Adrenal gland (tissue), 9 donors: ENCODE measurements at regions not wholly inside any gene's neighbourhood (a gene's known extent, or its start where the extent isn't known, plus 50 kb on each side); places are given as distances from the start of the nearest gene placed in this dataset.

Experiments
- DNase-seq, 7 donors: peaks; one replicate each; pipeline ENCODE4 v3.0.0-alpha.2; 2019 to 2020
- H3K27ac ChIP-seq, 5 donors: fragments of 200-600 bp; sonication (generic) in 4 of 5; 1 replicate in 3 of 5; 2 replicates in 2 of 5; pipeline versions ENCODE4 v1.5.1 to v1.8.0; 2016 to 2020; ENCODE audit warnings: mild to moderate bottlenecking in 1 of 5
- H3K27me3 ChIP-seq: fragments of 200-600 bp; 2 replicates; pipeline ENCODE4 v1.8.0; 2021
- H3K36me3 ChIP-seq, 2 donors: fragments of 200-600 bp; replicated peaks in 1 of 2; 1 replicate in 1 of 2; 2 replicates in 1 of 2; pipeline versions ENCODE4 v1.5.1 to v1.8.0; 2018 to 2022
- H3K4me1 ChIP-seq, 2 donors: fragments of 200-600 bp; replicated peaks in 1 of 2; 1 replicate in 1 of 2; 2 replicates in 1 of 2; pipeline versions ENCODE4 v1.5.1 to v1.8.0; 2018 to 2021
- H3K4me3 ChIP-seq, 4 donors: fragments of 200-600 bp; sonication (generic) in 3 of 4; one replicate each; pipeline ENCODE4 v1.5.1; 2016 to 2018
- H3K9me3 ChIP-seq, 3 donors: fragments of 200-600 bp; sonication (generic) in 1 of 3; replicated peaks in 1 of 3; 1 replicate in 2 of 3; 2 replicates in 1 of 3; pipeline versions ENCODE4 v1.5.1 to v1.8.0; 2016 to 2021
- POLR2A ChIP-seq, 2 donors: fragments of 450-650 bp; IDR thresholded peaks; one replicate each; pipeline ENCODE4 v1.6.1; 2017; ENCODE audit warnings: antibody characterized with exemption in 2 of 2, mild to moderate bottlenecking in 2 of 2, moderate library complexity in 1 of 2
- WGBS, 4 donors: extraction: QIAGEN DNeasy Blood & Tissue Kit in 2 of 4; methylation state at CpG; one replicate each; pipeline versions ENCODE4 v1.1.5 to v1.1.7; 2013 to 2017; 5-methylcytosine and 5-hydroxymethylcytosine counted together
- intact Hi-C, 2 donors: fragments of 100-400 bp; cut with DNase I; formaldehyde crosslinking; loops; one replicate each; pipeline versions ENCODE4 v1.14.1 to v1.15.0; 2022 to 2023
- TF ChIP-seq, protein P1 (sequence below), 6 experiments: fragments of 450-650 bp in 4 of 6; fragments of 200-600 bp in 2 of 6; sonication (generic) in 1 of 6; IDR thresholded peaks; 1 replicate in 5 of 6; 2 replicates in 1 of 6; pipeline versions ENCODE4 v1.5.1 to v1.8.0; 2016 to 2021; ENCODE audit warnings: antibody characterized with exemption in 6 of 6, mild to moderate bottlenecking in 2 of 6, moderate library complexity in 1 of 6
- donor health status: healthy with polysubstance abuse.
- donor health status: Bipolar disorder and iron deficiency.
- donor health status: DM: yes; HTN: yes; CAD: no.
- donor health status: DM: no; HTN: no; CAD: no.
- donor health status: DM: no; HTN: no; CAD: no.

DNA sequence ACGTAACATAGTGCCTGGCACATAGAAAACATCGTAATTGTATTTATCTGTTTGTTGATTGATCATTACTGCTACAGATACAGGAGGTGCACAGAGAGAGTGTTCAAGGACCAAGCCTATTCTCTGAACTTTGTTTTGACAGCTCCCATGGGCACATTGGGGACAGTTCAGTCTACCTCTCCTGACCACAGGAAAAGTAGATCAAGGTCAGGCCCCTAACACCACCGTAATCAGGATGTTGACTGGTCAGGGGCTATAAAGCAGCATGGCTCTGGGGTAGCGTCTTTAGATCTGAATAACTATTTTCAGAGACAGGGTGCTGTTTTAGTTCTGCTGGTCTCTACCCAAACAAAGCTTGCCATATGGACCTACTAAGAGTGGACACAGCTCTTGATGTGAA, 223.1 kb upstream of the IRF2BP2 start:
- Histone ChIP-seq H3K27ac (no peak overlapping the region), H3K9me3 (no peaks in the 10 kb centered on the region), H3K4me3 (no peak overlapping the region), H3K36me3 (no peaks in the 10 kb centered on the region), H3K27me3 (no peaks in the 10 kb centered on the region), H3K4me1 (no peaks in the 10 kb centered on the region)
- intact Hi-C loops: no loop called here
- no peak for DNase-seq
- 66 to 82% (median 70%) methylated on average over 4 of the region's 4 CpGs for WGBS, 4 donors
- no peak for TF ChIP-seq POLR2A (IDR thresholded peaks at IDR 0.05)
- TF ChIP-seq, protein P1, sequence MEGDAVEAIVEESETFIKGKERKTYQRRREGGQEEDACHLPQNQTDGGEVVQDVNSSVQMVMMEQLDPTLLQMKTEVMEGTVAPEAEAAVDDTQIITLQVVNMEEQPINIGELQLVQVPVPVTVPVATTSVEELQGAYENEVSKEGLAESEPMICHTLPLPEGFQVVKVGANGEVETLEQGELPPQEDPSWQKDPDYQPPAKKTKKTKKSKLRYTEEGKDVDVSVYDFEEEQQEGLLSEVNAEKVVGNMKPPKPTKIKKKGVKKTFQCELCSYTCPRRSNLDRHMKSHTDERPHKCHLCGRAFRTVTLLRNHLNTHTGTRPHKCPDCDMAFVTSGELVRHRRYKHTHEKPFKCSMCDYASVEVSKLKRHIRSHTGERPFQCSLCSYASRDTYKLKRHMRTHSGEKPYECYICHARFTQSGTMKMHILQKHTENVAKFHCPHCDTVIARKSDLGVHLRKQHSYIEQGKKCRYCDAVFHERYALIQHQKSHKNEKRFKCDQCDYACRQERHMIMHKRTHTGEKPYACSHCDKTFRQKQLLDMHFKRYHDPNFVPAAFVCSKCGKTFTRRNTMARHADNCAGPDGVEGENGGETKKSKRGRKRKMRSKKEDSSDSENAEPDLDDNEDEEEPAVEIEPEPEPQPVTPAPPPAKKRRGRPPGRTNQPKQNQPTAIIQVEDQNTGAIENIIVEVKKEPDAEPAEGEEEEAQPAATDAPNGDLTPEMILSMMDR (IDR thresholded peaks at IDR 0.05): no peak

DNA sequence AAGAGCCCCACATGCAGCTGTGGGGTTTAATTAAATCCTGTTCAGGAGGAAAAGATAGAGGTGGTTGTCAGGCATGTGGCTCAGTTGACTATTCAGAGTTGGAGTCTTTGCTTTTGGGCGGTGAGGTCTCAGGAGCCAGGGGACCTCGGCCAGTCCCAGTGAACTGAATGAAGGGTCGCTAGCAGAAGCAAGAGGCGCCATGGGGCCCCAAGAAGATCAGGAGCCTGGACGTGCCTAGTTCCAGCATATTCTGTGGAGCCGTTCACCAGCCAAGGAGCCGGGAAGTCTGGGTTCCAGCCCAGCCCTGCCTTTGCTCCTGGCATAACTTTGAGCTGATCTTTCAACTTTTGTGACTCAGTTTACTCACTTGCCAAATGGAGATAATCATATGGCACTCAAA, 217.7 kb upstream of the IRF2BP2 start:
- H3K36me3 ChIP-seq: no peaks in the 10 kb centered on the region
- TF ChIP-seq, protein P1 (IDR thresholded peaks at IDR 0.05): no peak
- no peak for TF ChIP-seq POLR2A (IDR thresholded peaks at IDR 0.05)
- no peaks in the 10 kb centered on the region for H3K9me3 ChIP-seq
- no peak overlapping the region for H3K4me3 ChIP-seq
- peaks cover 0 to 5% of the 10 kb centered on the region in 2 donors for H3K4me1 ChIP-seq
- intact Hi-C loops: loop anchor here in 1 of 2 donors (10.0 kb wide), 1 partner anchor 63 kb away; no protein-coding TSS in a partner anchor
- no peak for DNase-seq
- H3K27ac ChIP-seq: no peak overlapping the region
- H3K27me3 ChIP-seq: no peaks in the 10 kb centered on the region
- 77 to 88% (median 87%) methylated on average over 6 to 7 of the region's 7 CpGs for WGBS, 4 donors

DNA sequence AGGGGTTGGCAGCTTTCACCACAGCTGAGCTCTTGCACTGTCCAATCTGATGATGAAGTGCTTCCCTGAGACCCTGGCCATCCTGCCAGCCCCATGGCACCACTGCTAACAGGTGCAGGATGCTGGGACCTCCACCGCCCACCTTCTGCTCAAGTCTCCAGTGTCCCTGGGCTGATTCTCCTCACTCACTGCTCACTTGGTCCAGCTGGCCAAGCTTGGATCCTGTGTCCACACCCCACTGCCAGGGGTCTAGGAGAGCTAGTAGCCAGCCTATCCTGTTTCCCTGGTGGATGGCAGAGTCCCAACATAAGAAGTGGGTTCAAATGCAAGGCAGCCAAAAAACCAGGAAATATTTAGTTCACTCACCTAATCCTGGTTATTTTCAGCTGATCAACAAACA, 217.2 kb upstream of the IRF2BP2 start:
- H3K36me3 ChIP-seq: no peaks in the 10 kb centered on the region
- intact Hi-C loops: loop anchor here in 1 of 2 donors (10.0 kb wide), 1 partner anchor 62 kb away; no protein-coding TSS in a partner anchor
- H3K4me1 ChIP-seq: peaks cover 0 to 5% of the 10 kb centered on the region in 2 donors
- no peak overlapping the region for H3K27ac ChIP-seq
- no peak overlapping the region for H3K4me3 ChIP-seq
- TF ChIP-seq, protein P1 (IDR thresholded peaks at IDR 0.05): no peak
- no peak for DNase-seq
- H3K9me3 ChIP-seq: no peaks in the 10 kb centered on the region
- 71 to 94% (median 89%) methylated on average over 1 of the region's 1 CpG for WGBS, 4 donors
- H3K27me3 ChIP-seq: no peaks in the 10 kb centered on the region

DNA sequence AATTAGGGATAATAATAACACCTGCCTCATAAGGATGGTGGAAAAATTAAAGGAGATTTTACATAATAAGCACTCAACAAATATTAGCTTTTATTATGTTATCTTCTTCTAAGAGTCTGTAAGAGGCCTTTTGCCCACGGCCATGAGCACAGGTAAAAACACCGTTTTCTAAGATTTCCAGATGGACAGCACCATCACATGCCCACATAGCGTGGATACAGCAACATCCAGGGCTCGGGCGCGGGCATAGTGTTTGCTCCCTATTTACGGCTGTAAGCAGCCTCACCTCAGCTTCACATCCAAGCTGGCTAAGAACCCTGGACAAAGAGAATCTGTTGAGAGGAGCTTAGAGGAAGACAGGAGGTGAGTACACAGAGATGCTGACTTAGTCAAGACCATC, 216.4 kb upstream of the IRF2BP2 start:
- H3K27ac ChIP-seq: no peak overlapping the region
- no peaks in the 10 kb centered on the region for H3K36me3 ChIP-seq
- TF ChIP-seq, protein P1 (IDR thresholded peaks at IDR 0.05): no peak
- no peak for TF ChIP-seq POLR2A (IDR thresholded peaks at IDR 0.05)
- peaks cover 0 to 5% of the 10 kb centered on the region in 2 donors for H3K4me1 ChIP-seq
- DNase-seq: no peak
- H3K27me3 ChIP-seq: no peaks in the 10 kb centered on the region
- H3K4me3 ChIP-seq: no peak overlapping the region
- intact Hi-C loops: loop anchor here in 1 of 2 donors (10.0 kb wide), 1 partner anchor 62 kb away; no protein-coding TSS in a partner anchor
- no peaks in the 10 kb centered on the region for H3K9me3 ChIP-seq
- 93 to 96% (median 95%) methylated on average over 7 of the region's 7 CpGs for WGBS, 4 donors
